CD14-positive monocyte (primary cell): ENCODE measurements at regions not wholly inside any gene's neighbourhood (a gene's known extent, or its start where the extent isn't known, plus 50 kb on each side); places are given as distances from the start of the nearest gene placed in this dataset.

Experiments used
- DNase-seq, 3 donors: peaks; one replicate each; pipeline ENCODE4 v3.0.0-alpha.2; 2011 to 2022
- H2AFZ ChIP-seq: 2 replicates; pipeline ENCODE4 v1.6.0; 2012; ENCODE audit warnings: mild to moderate bottlenecking, low read depth, low read length, inconsistent platforms; ENCODE audit not compliant: insufficient read depth, poor library complexity, severe bottlenecking
- H3K27ac ChIP-seq, 2 donors: 1 replicate in 1 of 2; 2 replicates in 1 of 2; pipeline ENCODE4 v1.5.1; 2012 to 2013; ENCODE audit warnings: low read length in 2 of 2, control low read depth in 1 of 2, inconsistent platforms in 1 of 2, low read depth in 1 of 2, mild to moderate bottlenecking in 1 of 2
- H3K27me3 ChIP-seq, 2 donors: one replicate each; pipeline versions ENCODE4 v1.6.0 to v1.6.1; 2011 to 2013; ENCODE audit warnings: low read length in 2 of 2; ENCODE audit not compliant: control insufficient read depth in 2 of 2, insufficient read depth in 2 of 2
- H3K36me3 ChIP-seq, 2 donors: replicated peaks in 1 of 2; 1 replicate in 1 of 2; 2 replicates in 1 of 2; pipeline versions ENCODE4 v1.5.1 to v1.6.1; 2012 to 2013; ENCODE audit warnings: low read length in 2 of 2, control low read depth in 1 of 2, inconsistent platforms in 1 of 2, mild to moderate bottlenecking in 1 of 2; ENCODE audit not compliant: insufficient read depth in 2 of 2, control insufficient read depth in 1 of 2
- H3K4me1 ChIP-seq, 2 donors: 1 replicate in 1 of 2; 2 replicates in 1 of 2; pipeline versions ENCODE4 v1.5.1 to v1.6.1; 2012 to 2013; ENCODE audit warnings: low read length in 2 of 2, control low read depth in 1 of 2, inconsistent platforms in 1 of 2, mild to moderate bottlenecking in 1 of 2, moderate library complexity in 1 of 2; ENCODE audit not compliant: insufficient read depth in 2 of 2, control insufficient read depth in 1 of 2
- H3K4me2 ChIP-seq: replicated peaks from 2 replicates; pipeline ENCODE3; 2012; ENCODE audit warnings: low read length, moderate library complexity, mild to moderate bottlenecking; ENCODE audit not compliant: poor library complexity, severe bottlenecking; ENCODE audit errors: extremely low read depth
- H3K4me3 ChIP-seq, 3 experiments: fragments of 200-600 bp in 1 of 3; sonication (generic) in 1 of 3; replicated peaks in 1 of 3; 1 replicate in 2 of 3; 2 replicates in 1 of 3; pipeline ENCODE4 v1.5.1; 2011 to 2013; ENCODE audit warnings: low read length in 3 of 3, mild to moderate bottlenecking in 3 of 3, control low read depth in 2 of 3, low read depth in 2 of 3, inconsistent platforms in 1 of 3, moderate library complexity in 1 of 3
- H3K79me2 ChIP-seq: 2 replicates; pipeline ENCODE4 v1.6.0; 2012; ENCODE audit warnings: mild to moderate bottlenecking, control low read depth, inconsistent platforms, low read length, moderate library complexity; ENCODE audit not compliant: insufficient read depth
- H3K9ac ChIP-seq: 2 replicates; pipeline ENCODE4 v1.6.0; 2017; ENCODE audit warnings: low read length, mild to moderate bottlenecking; ENCODE audit not compliant: insufficient read depth, poor library complexity, severe bottlenecking
- H3K9me3 ChIP-seq, 2 donors: replicated peaks in 1 of 2; 1 replicate in 1 of 2; 2 replicates in 1 of 2; pipeline versions ENCODE4 v1.5.1 to v1.6.1; 2012 to 2013; ENCODE audit warnings: low read length in 2 of 2, control low read depth in 1 of 2; ENCODE audit not compliant: control insufficient read depth in 1 of 2, insufficient read depth in 1 of 2
- H4K20me1 ChIP-seq: 2 replicates; pipeline ENCODE4 v1.6.0; 2012; ENCODE audit warnings: mild to moderate bottlenecking, low read length, control low read depth, moderate library complexity; ENCODE audit not compliant: insufficient read depth
- H3K27ac Mint-ChIP-seq, 7 donors: one replicate each; pipeline ENCODE4 v1.8.0; 2020; ENCODE audit warnings: mild to moderate bottlenecking in 7 of 7, mixed read lengths in 7 of 7, moderate library complexity in 6 of 7, inconsistent platforms in 2 of 7
- H3K27me3 Mint-ChIP-seq, 3 donors: one replicate each; pipeline ENCODE4 v1.8.0; 2021 to 2022; ENCODE audit warnings: low read depth in 3 of 3, mild to moderate bottlenecking in 3 of 3, mixed read lengths in 3 of 3, moderate library complexity in 3 of 3, inconsistent platforms in 1 of 3
- H3K36me3 Mint-ChIP-seq, 2 donors: one replicate each; pipeline ENCODE4 v1.8.0; 2020; ENCODE audit warnings: mixed read lengths in 2 of 2, inconsistent platforms in 1 of 2, mild to moderate bottlenecking in 1 of 2
- H3K4me1 Mint-ChIP-seq: one replicate; pipeline ENCODE4 v1.8.0; 2020; ENCODE audit warnings: mild to moderate bottlenecking, mixed read lengths
- H3K4me3 Mint-ChIP-seq, 2 donors: one replicate each; pipeline ENCODE4 v1.8.0; 2020; ENCODE audit warnings: mild to moderate bottlenecking in 2 of 2, mixed read lengths in 2 of 2, moderate library complexity in 1 of 2
- H3K9me3 Mint-ChIP-seq, 7 donors: one replicate each; pipeline ENCODE4 v1.8.0; 2020 to 2022; ENCODE audit warnings: mixed read lengths in 7 of 7, mild to moderate bottlenecking in 6 of 7, moderate library complexity in 6 of 7, inconsistent platforms in 2 of 7
- WGBS: methylation state at CpG from one replicate; pipeline ENCODE4 v1.1.5; 2013; ENCODE audit warnings: missing lambda C conversion rate; ENCODE audit not compliant: insufficient coverage; 5-methylcytosine and 5-hydroxymethylcytosine counted together
- intact Hi-C, 2 donors: fragments of 100-400 bp; cut with micrococcal nuclease; formaldehyde crosslinking; loops; one replicate each; pipeline versions ENCODE4 v1.15.0 to v1.15.1; 2023
- TF ChIP-seq, protein P1 (sequence below): fragments of 200-600 bp; IDR thresholded peaks from one replicate; pipeline ENCODE4 v1.8.0; 2022; ENCODE audit warnings: antibody characterized with exemption, mild to moderate bottlenecking

- H3K36me3 Mint-ChIP-seq = no peaks in the 10 kb centered on the region
- Histone ChIP-seq H2AFZ (no peak overlapping the region), H3K4me1 (no peaks in the 10 kb centered on the region), H3K9me3 (peaks cover 5 to 9% of the 10 kb centered on the region in 2 donors), H3K27ac (no peak overlapping the region), H3K4me2 (no peak overlapping the region), H3K27me3 (no peaks in the 10 kb centered on the region), H3K4me3 (no peak overlapping the region), H3K36me3 (no peaks in the 10 kb centered on the region), H3K79me2 (no peaks in the 10 kb centered on the region), H3K9ac (no peak overlapping the region), H4K20me1 (no peaks in the 10 kb centered on the region)
- H3K9me3 Mint-ChIP-seq = peaks cover 0 to 14% (median 7%) of the 10 kb centered on the region in 7 donors
- no peak overlapping the region for H3K27ac Mint-ChIP-seq
- TF ChIP-seq, protein P1, sequence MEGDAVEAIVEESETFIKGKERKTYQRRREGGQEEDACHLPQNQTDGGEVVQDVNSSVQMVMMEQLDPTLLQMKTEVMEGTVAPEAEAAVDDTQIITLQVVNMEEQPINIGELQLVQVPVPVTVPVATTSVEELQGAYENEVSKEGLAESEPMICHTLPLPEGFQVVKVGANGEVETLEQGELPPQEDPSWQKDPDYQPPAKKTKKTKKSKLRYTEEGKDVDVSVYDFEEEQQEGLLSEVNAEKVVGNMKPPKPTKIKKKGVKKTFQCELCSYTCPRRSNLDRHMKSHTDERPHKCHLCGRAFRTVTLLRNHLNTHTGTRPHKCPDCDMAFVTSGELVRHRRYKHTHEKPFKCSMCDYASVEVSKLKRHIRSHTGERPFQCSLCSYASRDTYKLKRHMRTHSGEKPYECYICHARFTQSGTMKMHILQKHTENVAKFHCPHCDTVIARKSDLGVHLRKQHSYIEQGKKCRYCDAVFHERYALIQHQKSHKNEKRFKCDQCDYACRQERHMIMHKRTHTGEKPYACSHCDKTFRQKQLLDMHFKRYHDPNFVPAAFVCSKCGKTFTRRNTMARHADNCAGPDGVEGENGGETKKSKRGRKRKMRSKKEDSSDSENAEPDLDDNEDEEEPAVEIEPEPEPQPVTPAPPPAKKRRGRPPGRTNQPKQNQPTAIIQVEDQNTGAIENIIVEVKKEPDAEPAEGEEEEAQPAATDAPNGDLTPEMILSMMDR = no peak
- 67% methylated on average over 1 of the region's 2 CpGs for WGBS
- DNase-seq = no peak
- intact Hi-C loops = no loop called here
- no peaks in the 10 kb centered on the region for H3K4me1 Mint-ChIP-seq
- H3K27me3 Mint-ChIP-seq = no peaks in the 10 kb centered on the region
- H3K4me3 Mint-ChIP-seq = no peak overlapping the region
Observed at GRCh38 chr1:218101409-218101808, 183.7 kb upstream of the RRP15 start.

- H3K4me3 ChIP-seq = no peak overlapping the region
- Mint-ChIP-seq H3K36me3 (no peaks in the 10 kb centered on the region), H3K27ac (no peak overlapping the region), H3K4me1 (no peaks in the 10 kb centered on the region), H3K27me3 (peaks cover 0 to 3% (median 0%) of the 10 kb centered on the region in 3 donors), H3K9me3 (peaks cover 0 to 14% (median 4%) of the 10 kb centered on the region in 7 donors), H3K4me3 (no peak overlapping the region)
- H3K9ac ChIP-seq = no peak overlapping the region
- intact Hi-C loops = no loop called here
- no peaks in the 10 kb centered on the region for H4K20me1 ChIP-seq
- no peak overlapping the region for H2AFZ ChIP-seq
- H3K4me2 ChIP-seq = no peak overlapping the region
- no peak overlapping the region for H3K27ac ChIP-seq
- DNase-seq = no peak
- no peaks in the 10 kb centered on the region for H3K27me3 ChIP-seq
- no CpG with 5 or more reads among the region's 3 CpGs for WGBS
- H3K36me3 ChIP-seq = no peaks in the 10 kb centered on the region
- no peaks in the 10 kb centered on the region for H3K79me2 ChIP-seq
- no peaks in the 10 kb centered on the region for H3K4me1 ChIP-seq
- H3K9me3 ChIP-seq = peaks cover 5 to 7% of the 10 kb centered on the region in 2 donors
- TF ChIP-seq, protein P1 = no peak
Observed at GRCh38 chr1:218108034-218108433, 177.1 kb upstream of the RRP15 start.
